ENCODE measurements at regions not wholly inside any gene's neighbourhood (a gene's known extent, or its start where the extent isn't known, plus 50 kb on each side); places are given as distances from the start of the nearest gene placed in this dataset.

DNA sequence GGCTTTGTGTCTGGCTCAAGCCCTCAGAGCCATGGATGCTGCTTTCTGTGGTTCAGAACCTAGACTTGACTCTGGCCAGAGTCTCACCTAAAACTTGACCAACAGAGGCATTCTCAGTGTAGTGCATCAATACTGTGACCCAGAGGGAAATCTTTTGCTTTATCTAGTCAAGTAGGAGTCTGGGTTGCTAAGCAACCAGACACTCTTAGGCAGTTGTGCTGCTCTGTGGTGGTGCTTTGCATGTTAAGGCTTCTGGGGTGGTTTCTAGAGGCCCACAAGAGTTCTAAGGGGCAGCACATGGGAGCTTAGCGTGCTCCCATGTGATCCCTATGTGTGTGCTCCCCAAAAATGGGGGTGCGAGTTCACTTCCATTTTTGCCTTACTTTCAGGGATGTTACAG, 224.6 kb upstream of the PLET1 start:
- H3K23ac ChIP-seq (ENCODE audit: low read depth, low read length) = no peak overlapping the region
- POLR2A ChIA-PET (ENCODE audit: unreplicated experiment) = no interaction called here
- H4K20me1 ChIP-seq (ENCODE audit: insufficient read depth, low read length) = no peaks in the 10 kb centered on the region
- no peak overlapping the region for H2BK120ac ChIP-seq (ENCODE audit: low read depth, low read length)
- no peak overlapping the region for H4K8ac ChIP-seq (ENCODE audit: low read depth in 2 of 2, low read length in 2 of 2)
- no peak overlapping the region for H3K4ac ChIP-seq (ENCODE audit: low read depth, low read length)
- H3K27me3 ChIP-seq (ENCODE audit: control insufficient read depth, insufficient read depth, low read length) = peaks cover 4% of the 10 kb centered on the region
- no peak overlapping the region for H2AFZ ChIP-seq (replicated peaks; ENCODE audit: low read length, poor library complexity)
- H2AK5ac ChIP-seq (ENCODE audit: low read depth, low read length) = no peak overlapping the region
- no peak overlapping the region for H4K5ac ChIP-seq (ENCODE audit: low read depth, low read length)
- in situ Hi-C loops (cut with MboI; ENCODE audit: low sequenced_read_pairs) = no loop called here
- no peak overlapping the region for H3K18ac ChIP-seq (ENCODE audit: low read depth, low read length)
- no peak overlapping the region for H2AK9ac ChIP-seq (replicated peaks; ENCODE audit: low read depth, low read length, poor library complexity)
- TF ChIP-seq POLR2A (IDR thresholded peaks at IDR 0.05; ENCODE audit: low read depth, low read length) = no peak
- no peak overlapping the region for H3K9ac ChIP-seq (ENCODE audit: low read depth, low read length)
- no peak overlapping the region for H3K56ac ChIP-seq (ENCODE audit: extremely low read depth, insufficient read depth, low read length)
- H3K9me1 ChIP-seq (ENCODE audit: insufficient read depth, low read length) = no peaks in the 10 kb centered on the region
- no peaks in the 10 kb centered on the region for H3K79me1 ChIP-seq (ENCODE audit: low read depth in 1 of 2, low read length in 2 of 2)
- H3K4me1 ChIP-seq (ENCODE audit: control insufficient read depth, insufficient read depth, low read length) = no peaks in the 10 kb centered on the region
- no peak overlapping the region for H3K27ac ChIP-seq (ENCODE audit: insufficient read depth, low read length)
- CTCF ChIA-PET = no interaction called here
- H2BK20ac ChIP-seq (ENCODE audit: low read depth, low read length) = no peak overlapping the region
- no peak overlapping the region for H2BK15ac ChIP-seq (ENCODE audit: low read depth, low read length)
- H3K14ac ChIP-seq (replicated peaks; ENCODE audit: low read depth, low read length) = no peak overlapping the region
- no peak overlapping the region for H3K4me3 ChIP-seq (ENCODE audit: insufficient read depth, low read depth, low read length)
- DNase-seq (no peak), ATAC-seq (ENCODE audit: low read depth) (no peak)
- dilution Hi-C loops (cut with HindIII; ENCODE audit: low sequenced_read_pairs, unreplicated experiment) = no loop called here
- intact Hi-C loops (cut with micrococcal nuclease) = no loop called here
- no peak overlapping the region for H2BK5ac ChIP-seq (ENCODE audit: low read depth, low read length, poor library complexity, severe bottlenecking)
- H3K9me3 ChIP-seq (ENCODE audit: control insufficient read depth, insufficient read depth, low read length) = no peaks in the 10 kb centered on the region
- no peak overlapping the region for H4K91ac ChIP-seq (ENCODE audit: insufficient read depth, low read depth, low read length)
- BruUV-seq (replicated peaks) = no TSS peak
- no peaks in the 10 kb centered on the region for H3K36me3 ChIP-seq (ENCODE audit: control insufficient read depth, insufficient read depth, low read length)
- WGBS, 2 experiments (ENCODE audit: extremely low coverage in 2 of 2, insufficient read length in 1 of 2) = no CpG with 5 or more reads among the region's 2 CpGs
- H3K4me2 ChIP-seq (ENCODE audit: low read depth, low read length) = no peak overlapping the region
